ENCODE measurements at regions not wholly inside any gene's neighbourhood (a gene's known extent, or its start where the extent isn't known, plus 50 kb on each side); places are given as distances from the start of the nearest gene placed in this dataset.
A peak's percentile ranks its signal among the peaks of the same experiment; 100 is the strongest.
"Not testable (repeated sequence)": the region's sequence is repeated elsewhere in the genome, so short reads cannot be mapped to it uniquely, and the experiment has no call there.

GRCh38 chr12:129959889-129960288, 56.1 kb upstream of the TMEM132D start:
- DNase-seq (ENCODE audit: low spot score), result no peak

GRCh38 chr12:129961091-129961490, 57.3 kb upstream of the TMEM132D start:
- peak; percentile 18 for DNase-seq (ENCODE audit: low spot score)

- DNase-seq (ENCODE audit: low spot score), result no peak
Observed at GRCh38 chr12:129961856-129962255, 58.0 kb upstream of the TMEM132D start.

GRCh38 chr12:129964300-129964699, 60.5 kb upstream of the TMEM132D start:
- no peak for DNase-seq (ENCODE audit: low spot score)

- DNase-seq (ENCODE audit: low spot score), result no peak
Observed at GRCh38 chr12:129964826-129965457, 61.1 kb upstream of the TMEM132D start.

GRCh38 chr12:129966146-129966995, 62.5 kb upstream of the TMEM132D start:
- DNase-seq (ENCODE audit: low spot score), result no peak

GRCh38 chr12:129971721-129972120, 67.9 kb upstream of the TMEM132D start:
- no peak for DNase-seq (ENCODE audit: low spot score)

- DNase-seq (ENCODE audit: low spot score), result no peak
Observed at GRCh38 chr12:129973236-129973961, 69.6 kb upstream of the TMEM132D start.

- no peak for DNase-seq (ENCODE audit: low spot score)
Observed at GRCh38 chr12:129984106-129984505, 80.3 kb upstream of the TMEM132D start.

- DNase-seq (ENCODE audit: low spot score), result no peak
Observed at GRCh38 chr12:129987841-129988240, 84.0 kb upstream of the TMEM132D start.

- no peak for DNase-seq (ENCODE audit: low spot score)
Observed at GRCh38 chr12:129994634-129995033, 90.8 kb upstream of the TMEM132D start.

- no peak for DNase-seq (ENCODE audit: low spot score)
Observed at GRCh38 chr12:129997239-129997638, 93.4 kb upstream of the TMEM132D start.

GRCh38 chr12:130004310-130004877, 100.6 kb upstream of the TMEM132D start:
- DNase-seq (ENCODE audit: low spot score), result not testable (repeated sequence)

GRCh38 chr12:130007771-130008170, 103.9 kb upstream of the TMEM132D start:
- no peak for DNase-seq (ENCODE audit: low spot score)

- no peak for DNase-seq (ENCODE audit: low spot score)
Observed at GRCh38 chr12:130008241-130008640, 104.4 kb upstream of the TMEM132D start.

GRCh38 chr12:130009961-130010360, 106.1 kb upstream of the TMEM132D start:
- no peak for DNase-seq (ENCODE audit: low spot score)

- DNase-seq (ENCODE audit: low spot score), result no peak
Observed at GRCh38 chr12:130011611-130012385, 108.0 kb upstream of the TMEM132D start.

GRCh38 chr12:130013771-130014484, 110.1 kb upstream of the TMEM132D start:
- peak; percentile 52 for DNase-seq (ENCODE audit: low spot score)

- peak; percentile 40 for DNase-seq (ENCODE audit: low spot score)
Observed at GRCh38 chr12:130014485-130014807, 110.6 kb upstream of the TMEM132D start.

- no peak for DNase-seq (ENCODE audit: low spot score)
Observed at GRCh38 chr12:130016194-130016593, 112.4 kb upstream of the TMEM132D start.

- no peak for DNase-seq (ENCODE audit: low spot score)
Observed at GRCh38 chr12:130016986-130017385, 113.2 kb upstream of the TMEM132D start.

Data from SW480 (cell line).